LHCN-M2 (cell line): ENCODE measurements at regions not wholly inside any gene's neighbourhood (a gene's known extent, or its start where the extent isn't known, plus 50 kb on each side); places are given as distances from the start of the nearest gene placed in this dataset.
"Not testable (repeated sequence)": the region's sequence is repeated elsewhere in the genome, so short reads cannot be mapped to it uniquely, and the experiment has no call there.

ENCODE experiments used
- DNase-seq: peaks from one replicate; pipeline ENCODE4 v3.0.0-alpha.2; 2012; ENCODE audit warnings: low read depth

DNA sequence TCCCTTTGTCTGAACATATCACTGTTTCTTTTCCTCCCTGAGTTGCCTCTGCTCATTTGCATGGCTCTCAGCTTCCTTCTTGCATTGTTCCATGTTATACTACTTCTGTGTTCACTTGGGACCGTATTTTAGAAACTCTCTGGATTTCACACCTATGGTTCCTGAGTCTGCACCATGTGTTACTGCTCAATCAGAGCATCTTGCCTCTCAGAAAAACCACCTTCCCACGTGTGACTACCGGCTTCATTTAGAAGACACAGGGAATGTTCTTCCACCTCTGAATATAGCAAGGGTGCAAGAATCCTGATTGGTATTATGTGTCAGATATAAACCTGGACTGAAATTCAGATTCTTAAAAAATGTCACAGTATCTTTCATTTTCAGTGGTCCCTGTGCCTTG, 731.2 kb downstream of the TDRD15 start:
- DNase-seq: no peak

DNA sequence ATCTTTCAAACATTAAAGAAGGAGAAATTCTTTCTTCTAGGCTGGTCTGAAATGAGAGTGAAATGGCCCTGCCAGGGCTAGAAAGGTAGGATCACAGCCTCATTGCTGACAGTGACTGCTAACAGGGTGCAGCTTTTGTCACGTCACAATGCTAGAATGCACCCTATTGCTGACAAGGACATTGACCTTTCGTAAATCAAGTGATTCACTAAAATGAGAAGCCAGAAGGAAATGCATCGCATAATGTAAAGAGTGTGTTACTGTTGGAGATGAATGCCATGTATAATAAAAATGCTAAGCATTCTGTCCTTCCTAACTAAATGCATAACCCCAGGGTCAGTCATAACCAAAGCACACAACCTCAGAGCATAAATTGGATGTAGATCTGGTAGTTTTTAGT, 732.9 kb downstream of the TDRD15 start:
- no peak for DNase-seq

GRCh38 chr2:21860907-21861306, 737.1 kb downstream of the TDRD15 start:
- DNase-seq: no peak

DNA sequence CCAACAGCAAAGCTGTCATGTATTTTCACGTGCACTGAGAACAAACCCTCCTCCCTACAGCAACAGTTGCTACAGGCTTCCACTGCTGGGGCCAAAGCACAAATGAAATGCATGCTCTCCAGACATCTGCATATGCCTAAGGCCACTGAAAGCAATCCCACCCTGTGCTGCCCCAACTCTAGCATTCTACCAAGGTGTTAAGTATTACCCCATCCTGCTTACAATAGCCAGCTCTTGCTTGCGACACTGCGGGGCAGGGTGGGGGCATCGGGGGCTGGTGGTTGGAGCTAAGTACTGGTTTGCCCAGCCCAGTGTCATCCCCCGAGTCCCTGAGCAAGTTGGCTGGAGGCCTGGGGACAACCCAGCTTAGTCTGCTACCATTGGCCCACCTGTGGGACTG, 742.5 kb downstream of the TDRD15 start:
- no peak for DNase-seq

GRCh38 chr2:21887881-21888280, 764.1 kb downstream of the TDRD15 start:
- DNase-seq: no peak

DNA sequence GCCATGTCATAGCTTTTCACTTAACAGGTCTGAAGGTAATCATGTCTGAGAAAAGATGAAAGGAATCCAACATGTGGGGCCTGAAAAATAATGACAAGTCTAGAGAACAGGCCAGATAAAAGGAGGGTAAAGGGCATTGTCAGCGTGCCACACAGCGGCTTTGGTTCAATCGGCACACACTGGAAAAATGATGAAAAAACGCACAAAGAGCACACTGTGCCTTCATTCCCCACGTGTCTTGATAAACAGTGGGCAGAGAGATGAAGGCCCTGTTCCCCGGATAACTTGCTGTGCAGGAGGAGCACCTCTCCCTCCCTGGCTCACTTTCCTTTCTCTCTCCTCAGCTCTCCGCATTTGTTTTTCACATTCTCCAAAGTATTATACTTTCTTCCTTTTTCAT, 766.3 kb downstream of the TDRD15 start:
- DNase-seq: no peak

GRCh38 chr2:21890716-21891115, 766.9 kb downstream of the TDRD15 start:
- DNase-seq: no peak

GRCh38 chr2:21891191-21891590, 767.4 kb downstream of the TDRD15 start:
- DNase-seq: no peak

DNA sequence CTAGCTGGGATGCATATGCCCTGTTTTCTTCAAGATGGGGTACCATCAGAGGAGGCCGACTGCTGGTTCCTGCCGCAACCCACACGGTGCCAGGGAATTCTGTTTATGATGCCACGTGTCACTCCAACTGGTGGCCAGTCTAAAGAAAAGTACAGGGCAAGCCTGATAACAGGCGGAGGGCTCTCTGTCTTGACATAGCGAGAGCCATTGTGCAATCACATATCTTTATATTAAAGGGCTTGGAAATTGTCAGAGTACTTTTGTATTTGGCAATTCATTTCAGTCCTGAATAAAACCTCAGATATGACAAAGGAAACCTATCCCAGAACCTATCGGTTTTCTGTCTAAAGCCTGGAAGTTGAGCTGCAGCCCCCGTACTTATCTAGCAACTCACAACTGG, 768.4 kb downstream of the TDRD15 start:
- DNase-seq: no peak

- no peak for DNase-seq
Measured at GRCh38 chr2:21895200-21895599, 771.4 kb downstream of the TDRD15 start.

DNA sequence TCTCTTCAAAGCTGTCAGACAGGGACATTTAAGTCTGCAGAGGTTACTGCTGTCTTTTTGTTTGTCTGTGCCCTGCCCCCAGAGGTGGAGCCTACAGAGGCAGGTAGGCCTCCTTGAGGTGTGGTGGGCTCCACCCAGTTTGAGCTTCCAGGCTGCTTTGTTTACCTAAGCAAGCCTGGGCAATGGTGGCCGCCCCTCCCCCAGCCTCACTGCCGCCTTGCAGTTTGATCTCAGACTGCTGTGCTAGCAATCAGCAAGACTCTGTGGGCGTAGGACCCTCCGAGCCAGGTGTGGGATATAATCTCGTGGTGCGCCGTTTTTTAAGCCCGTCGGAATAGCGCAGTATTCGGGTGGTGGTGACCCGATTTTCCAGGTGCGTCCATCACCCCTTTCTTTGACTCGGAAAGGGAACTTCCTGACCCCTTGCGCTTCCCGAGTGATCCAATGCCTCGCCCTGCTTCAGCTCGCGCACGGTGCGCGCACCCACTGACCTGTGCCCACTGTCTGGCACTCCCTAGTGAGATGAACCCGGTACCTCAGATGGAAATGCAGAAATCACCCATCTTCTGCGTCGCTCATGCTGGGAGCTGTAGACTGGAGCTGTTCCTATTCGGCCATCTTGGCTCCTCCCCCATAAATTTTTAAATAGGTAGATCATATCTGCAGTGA, 785.1 kb downstream of the TDRD15 start:
- DNase-seq: not testable (repeated sequence)

GRCh38 chr2:21910832-21911507, 787.2 kb downstream of the TDRD15 start:
- no peak for DNase-seq

DNA sequence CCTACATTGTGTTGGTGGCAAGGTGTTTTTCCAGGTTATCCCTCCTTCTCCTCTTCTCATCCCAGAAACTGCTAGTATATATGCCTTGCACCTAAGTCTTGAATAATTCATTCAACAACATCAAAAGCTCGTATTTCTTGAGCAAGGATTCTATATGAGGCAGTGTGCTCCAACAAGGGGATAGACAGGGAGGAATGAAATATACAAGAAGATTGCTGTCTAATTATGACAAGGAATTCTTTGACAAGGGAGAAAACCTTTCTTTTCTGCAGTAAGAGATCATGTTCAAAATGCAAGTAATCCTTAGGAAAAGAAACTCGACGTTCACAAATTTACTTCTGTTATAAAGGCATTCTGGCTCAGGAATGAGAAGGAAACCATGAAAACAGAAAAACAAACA, 788.6 kb downstream of the TDRD15 start:
- no peak for DNase-seq

GRCh38 chr2:21915201-21915600, 791.4 kb downstream of the TDRD15 start:
- no peak for DNase-seq

DNA sequence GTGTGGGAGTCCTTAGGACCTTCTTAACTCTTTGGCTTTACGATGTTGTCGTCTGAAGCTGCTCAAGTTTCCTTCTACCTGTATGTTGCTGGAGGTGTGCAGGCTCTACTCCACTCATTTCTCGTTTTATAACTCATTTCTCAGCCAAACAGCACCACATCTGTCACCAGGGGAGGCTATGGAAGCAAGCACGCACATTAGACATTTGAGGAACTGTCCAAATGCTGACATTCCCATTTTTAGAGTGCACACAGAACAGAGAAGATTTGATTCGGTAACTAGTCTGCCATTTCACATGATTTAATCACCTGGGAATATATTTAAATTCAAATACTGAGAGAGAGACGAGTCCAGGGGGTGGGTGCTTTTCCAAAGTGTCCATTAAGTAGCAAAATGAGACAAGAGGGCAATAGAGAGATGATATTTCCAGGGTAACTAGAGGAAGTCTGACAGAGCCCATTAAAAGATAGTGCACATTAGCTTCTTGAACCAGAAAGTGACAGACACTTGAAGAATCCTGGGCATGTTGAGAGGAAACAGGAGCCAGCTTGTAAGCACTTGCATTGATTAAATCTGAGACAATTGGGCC, 793.3 kb downstream of the TDRD15 start:
- DNase-seq: no peak

- DNase-seq: no peak
Measured at GRCh38 chr2:21920721-21921120, 797.0 kb downstream of the TDRD15 start.

DNA sequence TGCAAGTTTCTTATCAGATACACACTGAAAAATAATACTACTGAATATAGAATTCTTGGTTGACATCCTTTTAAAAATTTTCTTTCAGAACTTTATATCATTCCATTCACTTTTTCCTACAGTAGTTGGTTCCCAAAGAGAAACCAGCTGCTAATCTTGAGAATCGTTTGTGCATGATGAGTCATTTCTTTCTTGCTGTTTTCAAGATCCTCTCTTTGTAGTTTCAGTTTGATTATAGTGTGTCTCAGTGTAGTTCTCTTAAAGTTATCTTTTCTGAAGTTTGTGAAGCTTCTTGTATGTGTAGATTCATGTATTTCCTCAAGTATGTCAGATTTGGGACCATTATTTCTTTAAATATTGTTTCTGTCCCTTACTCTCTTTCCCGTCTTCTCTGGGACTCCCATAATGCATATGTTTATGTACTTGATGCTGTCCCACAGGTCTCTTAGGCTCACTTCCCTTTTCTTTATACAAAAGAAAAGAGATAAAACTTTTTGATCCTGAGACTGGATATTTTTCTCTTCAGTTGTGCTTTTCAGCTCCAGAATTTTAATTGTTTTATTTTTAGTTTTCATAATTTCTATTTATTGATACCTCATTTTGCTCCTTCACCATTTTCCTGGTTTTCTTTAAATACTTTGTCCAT, 801.0 kb downstream of the TDRD15 start:
- DNase-seq: no peak

- no peak for DNase-seq
Measured at GRCh38 chr2:21928292-21928691, 804.5 kb downstream of the TDRD15 start.

- no peak for DNase-seq
Measured at GRCh38 chr2:21930226-21930625, 806.5 kb downstream of the TDRD15 start.

GRCh38 chr2:21939967-21940366, 816.2 kb downstream of the TDRD15 start:
- no peak for DNase-seq

GRCh38 chr2:21944536-21944935, 820.8 kb downstream of the TDRD15 start:
- no peak for DNase-seq

- no peak for DNase-seq
Measured at GRCh38 chr2:21945658-21946057, 821.9 kb downstream of the TDRD15 start.

- DNase-seq: no peak
Measured at GRCh38 chr2:21947046-21947445, 823.3 kb downstream of the TDRD15 start.
